ENCODE measurements at regions not wholly inside any gene's neighbourhood (a gene's known extent, or its start where the extent isn't known, plus 50 kb on each side); places are given as distances from the start of the nearest gene placed in this dataset.

DNA sequence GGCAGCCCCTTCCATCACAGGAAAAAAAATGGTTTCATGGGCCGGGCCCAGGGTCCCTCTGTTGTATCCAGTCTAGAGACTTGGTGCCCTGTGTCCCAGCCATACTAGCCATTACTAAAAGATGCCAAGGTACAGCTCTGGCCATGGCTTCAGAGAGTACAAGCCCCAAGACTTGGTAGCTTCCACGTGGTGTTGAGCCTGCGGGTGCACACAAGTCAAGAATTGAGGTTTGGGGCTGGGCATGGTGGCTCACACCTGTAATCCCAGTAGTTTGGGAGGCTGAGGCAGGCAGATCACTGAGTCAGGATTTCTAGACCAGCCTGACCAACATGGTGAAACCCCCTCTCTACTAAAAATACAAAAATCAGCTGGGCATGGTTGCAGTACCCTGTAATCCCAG, 214.3 kb downstream of the LIG4 start:
- TF ChIP-seq, protein P1, sequence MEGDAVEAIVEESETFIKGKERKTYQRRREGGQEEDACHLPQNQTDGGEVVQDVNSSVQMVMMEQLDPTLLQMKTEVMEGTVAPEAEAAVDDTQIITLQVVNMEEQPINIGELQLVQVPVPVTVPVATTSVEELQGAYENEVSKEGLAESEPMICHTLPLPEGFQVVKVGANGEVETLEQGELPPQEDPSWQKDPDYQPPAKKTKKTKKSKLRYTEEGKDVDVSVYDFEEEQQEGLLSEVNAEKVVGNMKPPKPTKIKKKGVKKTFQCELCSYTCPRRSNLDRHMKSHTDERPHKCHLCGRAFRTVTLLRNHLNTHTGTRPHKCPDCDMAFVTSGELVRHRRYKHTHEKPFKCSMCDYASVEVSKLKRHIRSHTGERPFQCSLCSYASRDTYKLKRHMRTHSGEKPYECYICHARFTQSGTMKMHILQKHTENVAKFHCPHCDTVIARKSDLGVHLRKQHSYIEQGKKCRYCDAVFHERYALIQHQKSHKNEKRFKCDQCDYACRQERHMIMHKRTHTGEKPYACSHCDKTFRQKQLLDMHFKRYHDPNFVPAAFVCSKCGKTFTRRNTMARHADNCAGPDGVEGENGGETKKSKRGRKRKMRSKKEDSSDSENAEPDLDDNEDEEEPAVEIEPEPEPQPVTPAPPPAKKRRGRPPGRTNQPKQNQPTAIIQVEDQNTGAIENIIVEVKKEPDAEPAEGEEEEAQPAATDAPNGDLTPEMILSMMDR (IDR thresholded peaks at IDR 0.05; ENCODE audit: low read depth, low read length, missing control alignments) = no peak
- no peak overlapping the region for H3K4me3 ChIP-seq (replicated peaks; ENCODE audit: low read depth, low read length)
- DNase-seq (ENCODE audit: extremely low read depth, low read depth) = no peak

DNA sequence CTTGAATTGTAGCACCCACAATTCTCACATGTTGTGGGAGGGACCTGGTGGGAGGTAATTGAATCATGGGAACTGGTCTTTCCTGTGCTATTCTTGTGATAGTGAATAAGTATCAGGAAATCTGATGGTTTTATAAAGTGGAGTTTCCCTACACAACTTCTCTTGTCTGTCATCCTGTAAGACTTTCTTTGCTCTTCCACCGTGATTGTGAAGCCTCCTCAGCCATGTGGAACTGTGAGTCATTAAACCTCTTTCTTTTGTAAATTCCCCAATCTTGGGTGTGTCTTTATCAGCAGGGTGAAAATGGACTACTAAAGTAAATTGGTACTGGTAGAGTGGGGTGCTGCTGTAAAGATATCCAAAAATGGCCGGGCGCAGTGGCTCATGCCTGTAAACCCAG, 215.6 kb downstream of the LIG4 start:
- TF ChIP-seq, protein P1 (IDR thresholded peaks at IDR 0.05; ENCODE audit: low read depth, low read length, missing control alignments) = no peak
- no peak overlapping the region for H3K4me3 ChIP-seq (replicated peaks; ENCODE audit: low read depth, low read length)
- no peak for DNase-seq (ENCODE audit: extremely low read depth, low read depth)

DNA sequence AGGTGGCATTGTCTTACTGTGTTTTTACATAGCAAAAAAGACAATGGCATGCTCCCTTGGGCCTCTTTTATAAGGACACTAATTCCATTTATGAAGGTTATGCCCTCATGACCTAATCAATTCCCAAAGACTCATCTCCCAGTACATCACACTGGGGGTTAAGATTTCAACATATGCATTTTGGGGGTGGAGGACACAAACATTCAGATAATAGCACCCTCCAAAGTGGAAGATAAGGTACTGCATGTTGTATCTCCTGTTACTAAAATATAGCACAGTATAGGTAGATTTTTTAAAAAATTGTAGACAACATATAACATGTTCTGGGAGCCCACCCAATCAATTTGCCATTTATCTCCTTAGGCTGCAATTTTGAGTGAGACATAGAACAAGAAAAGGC, 221.2 kb downstream of the LIG4 start:
- DNase-seq (ENCODE audit: extremely low read depth, low read depth) = no peak
- H3K4me3 ChIP-seq (replicated peaks; ENCODE audit: low read depth, low read length) = no peak overlapping the region
- TF ChIP-seq, protein P1 (IDR thresholded peaks at IDR 0.05; ENCODE audit: low read depth, low read length, missing control alignments) = no peak

DNA sequence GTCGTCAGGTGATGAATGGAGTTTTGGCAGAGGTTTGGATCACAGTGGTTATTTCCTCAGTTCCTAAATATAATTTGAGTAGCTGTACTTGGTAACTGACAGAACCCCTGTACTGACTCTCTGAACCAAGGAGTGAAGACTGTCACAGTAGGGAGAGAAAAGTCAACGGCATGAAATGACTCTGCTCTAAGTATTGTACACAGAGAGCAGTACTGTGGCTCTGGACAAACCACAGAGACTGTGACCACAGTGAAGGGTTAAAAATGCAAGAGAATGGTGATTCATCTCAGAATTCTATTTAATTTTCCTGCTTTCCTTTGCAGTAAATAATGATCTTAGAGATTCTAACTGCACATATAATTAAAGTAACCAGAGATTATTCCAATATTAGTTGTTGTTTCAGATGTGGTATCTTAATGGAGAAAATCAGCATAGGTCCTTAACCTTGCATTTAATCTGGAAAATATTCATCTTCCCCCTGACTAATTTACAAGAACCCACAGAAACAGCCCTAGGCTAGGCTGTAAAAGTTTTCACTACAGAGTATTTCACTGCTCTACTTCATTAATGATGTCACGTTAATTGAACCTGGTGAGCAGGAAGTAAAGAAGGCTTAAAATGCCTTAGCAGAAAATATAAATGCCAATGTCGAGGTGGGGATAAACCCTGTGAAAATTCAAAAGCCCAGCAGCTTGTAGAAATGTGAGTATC, 221.9 kb downstream of the LIG4 start:
- no peak for DNase-seq (ENCODE audit: extremely low read depth, low read depth)
- TF ChIP-seq, protein P1 (IDR thresholded peaks at IDR 0.05; ENCODE audit: low read depth, low read length, missing control alignments) = no peak
- no peak overlapping the region for H3K4me3 ChIP-seq (replicated peaks; ENCODE audit: low read depth, low read length)

DNA sequence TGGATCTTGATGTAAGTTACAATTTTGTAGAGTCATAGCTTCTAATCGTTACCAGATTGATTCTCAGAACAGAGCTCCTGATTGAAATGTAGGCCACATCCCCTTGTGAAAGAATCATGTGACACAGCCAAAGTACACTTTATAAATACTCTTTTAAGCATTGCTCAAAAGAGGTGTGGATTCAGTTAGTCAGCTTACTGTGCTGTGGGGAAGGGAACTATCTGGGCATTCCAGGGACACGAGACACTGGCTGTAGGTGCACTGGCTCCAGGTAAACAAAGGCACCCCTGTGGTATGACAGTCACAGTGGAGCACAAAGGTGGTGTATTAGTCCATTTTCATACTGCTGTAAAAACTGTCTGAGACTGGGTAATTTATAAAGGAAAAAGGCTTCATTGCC, 222.8 kb downstream of the LIG4 start:
- H3K4me3 ChIP-seq (replicated peaks; ENCODE audit: low read depth, low read length) = no peak overlapping the region
- TF ChIP-seq, protein P1 (IDR thresholded peaks at IDR 0.05; ENCODE audit: low read depth, low read length, missing control alignments) = no peak
- DNase-seq (ENCODE audit: extremely low read depth, low read depth) = no peak

DNA sequence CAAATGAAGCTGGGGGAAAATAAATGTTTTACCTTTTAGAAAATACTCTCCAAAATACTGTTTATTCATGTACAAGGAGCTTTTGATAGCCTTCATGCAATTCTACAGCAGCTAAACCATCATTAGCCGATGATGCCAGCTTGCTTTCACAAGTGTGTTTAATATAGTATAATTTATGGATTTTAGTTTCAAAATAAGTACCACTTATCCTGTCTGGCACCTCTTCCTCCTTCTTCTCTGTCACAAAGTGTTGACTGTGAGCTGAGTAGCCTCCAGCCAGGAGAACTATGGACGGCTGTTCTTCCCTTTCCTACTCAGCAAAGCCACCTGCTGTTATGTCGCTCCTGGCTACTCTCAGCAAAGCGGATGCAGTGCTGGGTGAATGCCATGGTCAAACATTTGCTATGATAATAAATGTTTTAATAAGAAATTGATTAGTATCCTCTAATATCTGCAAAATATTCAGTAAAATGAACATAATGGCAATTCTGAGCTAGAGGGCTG, 238.2 kb downstream of the LIG4 start:
- H3K4me3 ChIP-seq (replicated peaks; ENCODE audit: low read depth, low read length) = no peak overlapping the region
- no peak for DNase-seq (ENCODE audit: extremely low read depth, low read depth)
- TF ChIP-seq, protein P1 (IDR thresholded peaks at IDR 0.05; ENCODE audit: low read depth, low read length, missing control alignments) = no peak

DNA sequence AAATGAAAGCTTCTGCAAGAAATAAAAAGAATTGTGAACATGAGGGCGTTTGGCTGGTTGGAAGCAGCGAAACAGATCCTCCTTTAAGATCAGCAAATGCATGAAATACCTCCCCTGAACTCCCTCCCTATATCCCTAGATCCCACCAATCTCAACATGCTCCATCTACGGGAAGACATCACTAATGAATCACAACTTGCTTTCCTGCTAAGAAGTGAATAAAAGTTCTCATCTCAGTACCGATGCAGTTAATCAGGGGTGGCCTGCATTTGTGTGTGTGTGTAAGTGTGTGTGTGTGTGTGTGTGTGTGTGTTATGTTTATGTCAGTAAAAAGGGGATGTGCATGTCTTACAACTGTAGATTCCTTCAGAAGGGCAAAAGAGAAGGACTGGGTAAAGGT, 238.7 kb downstream of the LIG4 start:
- DNase-seq (ENCODE audit: extremely low read depth, low read depth) = no peak
- TF ChIP-seq, protein P1 (IDR thresholded peaks at IDR 0.05; ENCODE audit: low read depth, low read length, missing control alignments) = no peak

More for the DNA sequence above, 238.7 kb downstream of the LIG4 start:
- no peak overlapping the region for H3K4me3 ChIP-seq (replicated peaks; ENCODE audit: low read depth, low read length)
